ENCODE measurements at regions not wholly inside any gene's neighbourhood (a gene's known extent, or its start where the extent isn't known, plus 50 kb on each side); places are given as distances from the start of the nearest gene placed in this dataset.

- no peak overlapping the region for H3K27ac Mint-ChIP-seq
- peaks cover 16% of the 10 kb centered on the region for H3K9me3 Mint-ChIP-seq
- no peaks in the 10 kb centered on the region for H3K36me3 Mint-ChIP-seq (ENCODE audit: low read depth)
Observed at GRCh38 chr4:188266386-188266785, 127.1 kb downstream of the TRIML1 start.

GRCh38 chr4:188268131-188268908 lies 129.1 kb downstream of the TRIML1 start:
- Mint-ChIP-seq H3K36me3 (ENCODE audit: low read depth) (no peaks in the 10 kb centered on the region), H3K4me3 (no peak overlapping the region)

More at GRCh38 chr4:188266386-188266785, 127.1 kb downstream of the TRIML1 start:
- Mint-ChIP-seq H3K4me1 (ENCODE audit: low read depth) (no peaks in the 10 kb centered on the region), H3K4me3 (no peak overlapping the region), H3K27me3 (no peaks in the 10 kb centered on the region)

GRCh38 chr4:188270273-188271069 lies 131.2 kb downstream of the TRIML1 start:
- Mint-ChIP-seq H3K27me3 (no peaks in the 10 kb centered on the region), H3K4me1 (ENCODE audit: low read depth) (no peaks in the 10 kb centered on the region), H3K36me3 (ENCODE audit: low read depth) (no peaks in the 10 kb centered on the region), H3K9me3 (peaks cover 12% of the 10 kb centered on the region), H3K4me3 (no peak overlapping the region), H3K27ac (no peak overlapping the region)

More at GRCh38 chr4:188268131-188268908, 129.1 kb downstream of the TRIML1 start:
- Mint-ChIP-seq H3K4me1 (ENCODE audit: low read depth) (no peaks in the 10 kb centered on the region), H3K27me3 (no peaks in the 10 kb centered on the region), H3K9me3 (peaks cover 16% of the 10 kb centered on the region), H3K27ac (no peak overlapping the region)

- H3K4me1 Mint-ChIP-seq (ENCODE audit: low read depth), result no peaks in the 10 kb centered on the region
- no peak overlapping the region for H3K4me3 Mint-ChIP-seq
- no peaks in the 10 kb centered on the region for H3K27me3 Mint-ChIP-seq
- H3K9me3 Mint-ChIP-seq, result no peaks in the 10 kb centered on the region
- H3K27ac Mint-ChIP-seq, result no peak overlapping the region
- H3K36me3 Mint-ChIP-seq (ENCODE audit: low read depth), result no peaks in the 10 kb centered on the region
Observed at GRCh38 chr4:188275686-188276085, 136.4 kb downstream of the TRIML1 start.

GRCh38 chr4:188279184-188279583 lies 139.9 kb downstream of the TRIML1 start:
- Mint-ChIP-seq H3K36me3 (ENCODE audit: low read depth) (no peaks in the 10 kb centered on the region), H3K27ac (no peak overlapping the region), H3K4me3 (no peak overlapping the region), H3K4me1 (ENCODE audit: low read depth) (no peaks in the 10 kb centered on the region), H3K9me3 (no peaks in the 10 kb centered on the region), H3K27me3 (peaks cover 7% of the 10 kb centered on the region)

- Mint-ChIP-seq H3K36me3 (ENCODE audit: low read depth) (no peaks in the 10 kb centered on the region), H3K4me3 (no peak overlapping the region), H3K4me1 (ENCODE audit: low read depth) (no peaks in the 10 kb centered on the region), H3K9me3 (peaks cover 11% of the 10 kb centered on the region), H3K27ac (no peak overlapping the region), H3K27me3 (peaks cover 7% of the 10 kb centered on the region)
Observed at GRCh38 chr4:188282471-188283232, 143.4 kb downstream of the TRIML1 start.

GRCh38 chr4:188287169-188287894 lies 148.1 kb downstream of the TRIML1 start:
- Mint-ChIP-seq H3K4me1 (ENCODE audit: low read depth) (no peaks in the 10 kb centered on the region), H3K9me3 (peaks cover 18% of the 10 kb centered on the region), H3K36me3 (ENCODE audit: low read depth) (no peaks in the 10 kb centered on the region), H3K27ac (no peak overlapping the region), H3K27me3 (peaks cover 7% of the 10 kb centered on the region), H3K4me3 (no peak overlapping the region)

GRCh38 chr4:188289531-188290125 lies 150.4 kb downstream of the TRIML1 start:
- peaks cover 18% of the 10 kb centered on the region for H3K9me3 Mint-ChIP-seq
- no peak overlapping the region for H3K4me3 Mint-ChIP-seq
- H3K36me3 Mint-ChIP-seq (ENCODE audit: low read depth), result no peaks in the 10 kb centered on the region
- no peak overlapping the region for H3K27ac Mint-ChIP-seq
- no peaks in the 10 kb centered on the region for H3K27me3 Mint-ChIP-seq
- H3K4me1 Mint-ChIP-seq (ENCODE audit: low read depth), result no peaks in the 10 kb centered on the region

GRCh38 chr4:188295899-188296298 lies 156.7 kb downstream of the TRIML1 start:
- Mint-ChIP-seq H3K36me3 (ENCODE audit: low read depth) (no peaks in the 10 kb centered on the region), H3K4me3 (no peak overlapping the region), H3K27me3 (no peaks in the 10 kb centered on the region), H3K4me1 (ENCODE audit: low read depth) (no peaks in the 10 kb centered on the region), H3K27ac (no peak overlapping the region), H3K9me3 (peaks cover 16% of the 10 kb centered on the region)

GRCh38 chr4:188296331-188296730 lies 157.1 kb downstream of the TRIML1 start:
- Mint-ChIP-seq H3K36me3 (ENCODE audit: low read depth) (no peaks in the 10 kb centered on the region), H3K27ac (no peak overlapping the region), H3K4me3 (no peak overlapping the region), H3K9me3 (peaks cover 17% of the 10 kb centered on the region), H3K27me3 (no peaks in the 10 kb centered on the region), H3K4me1 (ENCODE audit: low read depth) (no peaks in the 10 kb centered on the region)

GRCh38 chr4:188297873-188298272 lies 158.6 kb downstream of the TRIML1 start:
- H3K27me3 Mint-ChIP-seq, result no peaks in the 10 kb centered on the region
- no peaks in the 10 kb centered on the region for H3K36me3 Mint-ChIP-seq (ENCODE audit: low read depth)
- H3K9me3 Mint-ChIP-seq, result peaks cover 26% of the 10 kb centered on the region
- H3K4me1 Mint-ChIP-seq (ENCODE audit: low read depth), result no peaks in the 10 kb centered on the region
- H3K4me3 Mint-ChIP-seq, result no peak overlapping the region
- H3K27ac Mint-ChIP-seq, result no peak overlapping the region

- no peaks in the 10 kb centered on the region for H3K36me3 Mint-ChIP-seq (ENCODE audit: low read depth)
- H3K9me3 Mint-ChIP-seq, result peaks cover 26% of the 10 kb centered on the region
- H3K4me1 Mint-ChIP-seq (ENCODE audit: low read depth), result no peaks in the 10 kb centered on the region
- no peak overlapping the region for H3K27ac Mint-ChIP-seq
- no peak overlapping the region for H3K4me3 Mint-ChIP-seq
- H3K27me3 Mint-ChIP-seq, result no peaks in the 10 kb centered on the region
Observed at GRCh38 chr4:188299161-188299560, 159.9 kb downstream of the TRIML1 start.

GRCh38 chr4:188300385-188300784 lies 161.1 kb downstream of the TRIML1 start:
- Mint-ChIP-seq H3K27ac (no peak overlapping the region), H3K36me3 (ENCODE audit: low read depth) (no peaks in the 10 kb centered on the region), H3K4me1 (ENCODE audit: low read depth) (no peaks in the 10 kb centered on the region), H3K9me3 (peaks cover 26% of the 10 kb centered on the region), H3K4me3 (no peak overlapping the region), H3K27me3 (no peaks in the 10 kb centered on the region)

GRCh38 chr4:188305690-188306089 lies 166.4 kb downstream of the TRIML1 start:
- Mint-ChIP-seq H3K27me3 (no peaks in the 10 kb centered on the region), H3K36me3 (ENCODE audit: low read depth) (no peaks in the 10 kb centered on the region), H3K4me3 (no peak overlapping the region), H3K27ac (no peak overlapping the region), H3K4me1 (ENCODE audit: low read depth) (no peaks in the 10 kb centered on the region), H3K9me3 (peaks cover 19% of the 10 kb centered on the region)
